GM12878 (cell line): ENCODE measurements at regions not wholly inside any gene's neighbourhood (a gene's known extent, or its start where the extent isn't known, plus 50 kb on each side); places are given as distances from the start of the nearest gene placed in this dataset.

Source experiments
- CEBPB ChIP-seq, 2 experiments: fragments of 150-350 bp in 1 of 2; IDR thresholded peaks; 2 replicates each; pipeline ENCODE4 v1.6.1; 2012 to 2014; ENCODE audit warnings: low read depth in 2 of 2, low read length in 2 of 2, borderline replicate concordance in 1 of 2, inconsistent platforms in 1 of 2
- CTCF ChIP-seq, 3 experiments: IDR thresholded peaks in 2 of 3; conservative IDR thresholded peaks in 1 of 3; 2 replicates each; pipeline ENCODE4 v1.5.1; 2011; ENCODE audit warnings: low read depth in 3 of 3, low read length in 3 of 3, mild to moderate bottlenecking in 3 of 3, control low read depth in 2 of 3, moderate library complexity in 2 of 3, inconsistent platforms in 1 of 3, mixed read lengths in 1 of 3; ENCODE audit not compliant: control insufficient read depth in 2 of 3, insufficient read depth in 1 of 3; ENCODE audit errors: extremely low read depth in 1 of 3
- TF ChIP-seq, protein P1 (sequence below): IDR thresholded peaks from 2 replicates; pipeline ENCODE4 v1.6.1; 2012; ENCODE audit warnings: low read depth, low read length, improper control_type of control experiment
- TF ChIP-seq, protein P2 (sequence below): fragments of 450-650 bp; formaldehyde crosslinking; IDR thresholded peaks from 2 replicates; pipeline ENCODE4 v1.4.0; 2020; ENCODE audit warnings: mild to moderate bottlenecking, moderate library complexity

- TF ChIP-seq CTCF (IDR thresholded peaks at IDR 0.05 in 2 of 3, conservative IDR thresholded peaks at IDR 0.05 in 1 of 3; ENCODE audit: control insufficient read depth in 2 of 3, extremely low read depth in 1 of 3, insufficient read depth in 1 of 3, low read depth in 3 of 3, low read length in 3 of 3): no peak
- TF ChIP-seq, protein P1, sequence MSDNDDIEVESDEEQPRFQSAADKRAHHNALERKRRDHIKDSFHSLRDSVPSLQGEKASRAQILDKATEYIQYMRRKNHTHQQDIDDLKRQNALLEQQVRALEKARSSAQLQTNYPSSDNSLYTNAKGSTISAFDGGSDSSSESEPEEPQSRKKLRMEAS: no peak
- no peak for TF ChIP-seq CEBPB (IDR thresholded peaks at IDR 0.05; ENCODE audit: borderline replicate concordance in 1 of 2, low read depth in 2 of 2, low read length in 2 of 2)
- TF ChIP-seq, protein P2, sequence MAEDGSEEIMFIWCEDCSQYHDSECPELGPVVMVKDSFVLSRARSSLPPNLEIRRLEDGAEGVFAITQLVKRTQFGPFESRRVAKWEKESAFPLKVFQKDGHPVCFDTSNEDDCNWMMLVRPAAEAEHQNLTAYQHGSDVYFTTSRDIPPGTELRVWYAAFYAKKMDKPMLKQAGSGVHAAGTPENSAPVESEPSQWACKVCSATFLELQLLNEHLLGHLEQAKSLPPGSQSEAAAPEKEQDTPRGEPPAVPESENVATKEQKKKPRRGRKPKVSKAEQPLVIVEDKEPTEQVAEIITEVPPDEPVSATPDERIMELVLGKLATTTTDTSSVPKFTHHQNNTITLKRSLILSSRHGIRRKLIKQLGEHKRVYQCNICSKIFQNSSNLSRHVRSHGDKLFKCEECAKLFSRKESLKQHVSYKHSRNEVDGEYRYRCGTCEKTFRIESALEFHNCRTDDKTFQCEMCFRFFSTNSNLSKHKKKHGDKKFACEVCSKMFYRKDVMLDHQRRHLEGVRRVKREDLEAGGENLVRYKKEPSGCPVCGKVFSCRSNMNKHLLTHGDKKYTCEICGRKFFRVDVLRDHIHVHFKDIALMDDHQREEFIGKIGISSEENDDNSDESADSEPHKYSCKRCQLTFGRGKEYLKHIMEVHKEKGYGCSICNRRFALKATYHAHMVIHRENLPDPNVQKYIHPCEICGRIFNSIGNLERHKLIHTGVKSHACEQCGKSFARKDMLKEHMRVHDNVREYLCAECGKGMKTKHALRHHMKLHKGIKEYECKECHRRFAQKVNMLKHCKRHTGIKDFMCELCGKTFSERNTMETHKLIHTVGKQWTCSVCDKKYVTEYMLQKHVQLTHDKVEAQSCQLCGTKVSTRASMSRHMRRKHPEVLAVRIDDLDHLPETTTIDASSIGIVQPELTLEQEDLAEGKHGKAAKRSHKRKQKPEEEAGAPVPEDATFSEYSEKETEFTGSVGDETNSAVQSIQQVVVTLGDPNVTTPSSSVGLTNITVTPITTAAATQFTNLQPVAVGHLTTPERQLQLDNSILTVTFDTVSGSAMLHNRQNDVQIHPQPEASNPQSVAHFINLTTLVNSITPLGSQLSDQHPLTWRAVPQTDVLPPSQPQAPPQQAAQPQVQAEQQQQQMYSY (CRISPR knock-in tag): no peak
These were observed 115.7 kb downstream of the FGF18 start for GRCh38 chr5:171535162-171535561.
